ENCODE measurements at regions not wholly inside any gene's neighbourhood (a gene's known extent, or its start where the extent isn't known, plus 50 kb on each side); places are given as distances from the start of the nearest gene placed in this dataset.
A peak's percentile ranks its signal among the peaks of the same experiment; 100 is the strongest.

- no peak overlapping the region for H3K4me2 ChIP-seq (ENCODE audit: control insufficient read depth, extremely low read depth, insufficient read depth, low read depth, low read length)
- H3K4me3 ChIP-seq (ENCODE audit: control insufficient read depth in 2 of 3, extremely low read depth in 1 of 3, insufficient read depth in 2 of 3, low read depth in 1 of 3, low read length in 3 of 3) = no peak overlapping the region
- no peak overlapping the region for H3K9ac ChIP-seq (ENCODE audit: control insufficient read depth, extremely low read depth, insufficient read depth, low read length)
- no peaks in the 10 kb centered on the region for H3K36me3 ChIP-seq (ENCODE audit: control insufficient read depth in 2 of 2, extremely low read depth in 1 of 2, insufficient read depth in 2 of 2, low read length in 2 of 2)
- H3K27ac ChIP-seq (ENCODE audit: control insufficient read depth, insufficient read depth, low read length) = peak overlapping the region; percentile 92
- H3K9me1 ChIP-seq (ENCODE audit: control insufficient read depth, extremely low read depth, insufficient read depth, low read length) = no peaks in the 10 kb centered on the region
- peak; percentile 84 for FAIRE-seq
- peaks cover 79% of the 10 kb centered on the region for H3K4me1 ChIP-seq (ENCODE audit: control insufficient read depth, extremely low read depth, insufficient read depth, low read length)
- no peaks in the 10 kb centered on the region for H3K27me3 ChIP-seq (ENCODE audit: control insufficient read depth, extremely low read depth, insufficient read depth, low read length)
- H2AFZ ChIP-seq (ENCODE audit: control insufficient read depth, low read length) = no peak overlapping the region
- dilution Hi-C loops (cut with MboI; ENCODE audit: extremely low pct_ligation_motif_present, low sequenced_read_pairs) = no loop called here
- no peaks in the 10 kb centered on the region for H4K20me1 ChIP-seq (ENCODE audit: control insufficient read depth, extremely low read depth, insufficient read depth, low read length)
- DNase-seq (ENCODE audit: low read depth, low spot score) = no peak
- TF ChIP-seq EZH2 (IDR thresholded peaks at IDR 0.05; ENCODE audit: low read length) (no peak), CTCF (optimal IDR thresholded peaks at IDR 0.05 in 1 of 3, IDR thresholded peaks at IDR 0.05 in 1 of 3, conservative IDR thresholded peaks at IDR 0.05 in 1 of 3; ENCODE audit: extremely low read depth in 1 of 3, insufficient read depth in 2 of 3, low read length in 3 of 3) (peak in 1 of 3 experiments; percentile 9)
- H3K9me3 ChIP-seq (ENCODE audit: control insufficient read depth, low read depth, low read length) = no peaks in the 10 kb centered on the region
- H3K79me2 ChIP-seq (ENCODE audit: control insufficient read depth, insufficient read depth, low read length) = no peaks in the 10 kb centered on the region
Measured at GRCh38 chr20:1811621-1812498, 83.3 kb upstream of the SIRPA start.

- H3K27ac ChIP-seq (ENCODE audit: control insufficient read depth, insufficient read depth, low read length) = peak overlapping the region; percentile 92
- TF ChIP-seq CTCF (optimal IDR thresholded peaks at IDR 0.05 in 1 of 3, IDR thresholded peaks at IDR 0.05 in 1 of 3, conservative IDR thresholded peaks at IDR 0.05 in 1 of 3; ENCODE audit: extremely low read depth in 1 of 3, insufficient read depth in 2 of 3, low read length in 3 of 3) (no peak), EZH2 (IDR thresholded peaks at IDR 0.05; ENCODE audit: low read length) (no peak)
- peaks cover 79% of the 10 kb centered on the region for H3K4me1 ChIP-seq (ENCODE audit: control insufficient read depth, extremely low read depth, insufficient read depth, low read length)
Measured at GRCh38 chr20:1810926-1811620, 84.1 kb upstream of the SIRPA start.

More at GRCh38 chr20:1810926-1811620, 84.1 kb upstream of the SIRPA start:
- dilution Hi-C loops (cut with MboI; ENCODE audit: extremely low pct_ligation_motif_present, low sequenced_read_pairs) = no loop called here
- Histone ChIP-seq H2AFZ (ENCODE audit: control insufficient read depth, low read length) (no peak overlapping the region), H3K79me2 (ENCODE audit: control insufficient read depth, insufficient read depth, low read length) (no peaks in the 10 kb centered on the region), H4K20me1 (ENCODE audit: control insufficient read depth, extremely low read depth, insufficient read depth, low read length) (no peaks in the 10 kb centered on the region), H3K9me1 (ENCODE audit: control insufficient read depth, extremely low read depth, insufficient read depth, low read length) (no peaks in the 10 kb centered on the region), H3K9ac (ENCODE audit: control insufficient read depth, extremely low read depth, insufficient read depth, low read length) (peak overlapping the region; percentile 45), H3K27me3 (ENCODE audit: control insufficient read depth, extremely low read depth, insufficient read depth, low read length) (no peaks in the 10 kb centered on the region), H3K36me3 (ENCODE audit: control insufficient read depth in 2 of 2, extremely low read depth in 1 of 2, insufficient read depth in 2 of 2, low read length in 2 of 2) (no peaks in the 10 kb centered on the region), H3K9me3 (ENCODE audit: control insufficient read depth, low read depth, low read length) (no peaks in the 10 kb centered on the region), H3K4me2 (ENCODE audit: control insufficient read depth, extremely low read depth, insufficient read depth, low read depth, low read length) (no peak overlapping the region), H3K4me3 (ENCODE audit: control insufficient read depth in 2 of 3, extremely low read depth in 1 of 3, insufficient read depth in 2 of 3, low read depth in 1 of 3, low read length in 3 of 3) (no peak overlapping the region)
- no peak for FAIRE-seq
- no peak for DNase-seq (ENCODE audit: low read depth, low spot score)
